HG02623 (cell line): ENCODE measurements at regions not wholly inside any gene's neighbourhood (a gene's known extent, or its start where the extent isn't known, plus 50 kb on each side); places are given as distances from the start of the nearest gene placed in this dataset.
"Not testable (repeated sequence)": the region's sequence is repeated elsewhere in the genome, so short reads cannot be mapped to it uniquely, and the experiment has no call there.

Source experiments
- ATAC-seq: cut with Tn5 transposase; IDR thresholded peaks from one replicate; pipeline ENCODE4 v1.9.1; 2021; ENCODE audit warnings: moderate library complexity; ENCODE audit not compliant: unreplicated experiment

DNA sequence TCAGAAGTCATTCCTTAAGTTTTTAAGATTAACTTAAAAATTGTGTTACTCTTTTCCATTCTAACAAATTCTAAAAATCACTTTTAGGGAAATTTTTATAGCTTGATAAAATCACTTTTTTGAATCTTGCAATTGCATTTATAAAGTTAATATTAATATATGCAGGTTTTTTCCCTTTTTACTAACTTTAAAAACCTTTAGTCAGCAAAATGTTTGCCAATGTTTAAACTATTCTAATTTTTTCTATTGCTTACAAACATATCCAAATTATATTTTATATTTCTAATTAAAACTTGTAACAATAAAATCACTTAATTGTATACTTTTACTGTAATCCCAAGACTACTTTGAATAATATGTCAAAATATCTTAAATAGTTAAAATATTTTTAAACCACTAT is 839.4 kb downstream of the TBL1XR1 start:
- no peak for ATAC-seq

DNA sequence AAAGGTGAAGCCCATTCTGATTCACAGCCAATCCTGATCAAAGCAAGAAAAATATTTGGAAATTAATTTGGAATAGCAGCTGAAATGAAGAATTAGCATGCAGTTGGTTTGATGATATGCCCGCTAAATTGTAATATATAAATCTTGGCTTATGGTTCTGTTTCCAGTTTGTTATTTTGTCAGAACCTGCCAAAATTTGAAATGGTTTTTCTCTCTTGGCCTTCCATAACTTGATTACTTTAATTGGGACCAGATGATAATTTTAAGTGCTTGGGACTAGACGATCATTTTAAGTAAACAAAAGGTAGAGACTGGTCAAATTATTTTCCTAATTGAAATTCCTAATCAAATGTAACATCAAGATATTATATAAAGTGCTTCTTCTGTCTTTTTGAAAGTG is 842.4 kb downstream of the TBL1XR1 start:
- ATAC-seq: no peak

DNA sequence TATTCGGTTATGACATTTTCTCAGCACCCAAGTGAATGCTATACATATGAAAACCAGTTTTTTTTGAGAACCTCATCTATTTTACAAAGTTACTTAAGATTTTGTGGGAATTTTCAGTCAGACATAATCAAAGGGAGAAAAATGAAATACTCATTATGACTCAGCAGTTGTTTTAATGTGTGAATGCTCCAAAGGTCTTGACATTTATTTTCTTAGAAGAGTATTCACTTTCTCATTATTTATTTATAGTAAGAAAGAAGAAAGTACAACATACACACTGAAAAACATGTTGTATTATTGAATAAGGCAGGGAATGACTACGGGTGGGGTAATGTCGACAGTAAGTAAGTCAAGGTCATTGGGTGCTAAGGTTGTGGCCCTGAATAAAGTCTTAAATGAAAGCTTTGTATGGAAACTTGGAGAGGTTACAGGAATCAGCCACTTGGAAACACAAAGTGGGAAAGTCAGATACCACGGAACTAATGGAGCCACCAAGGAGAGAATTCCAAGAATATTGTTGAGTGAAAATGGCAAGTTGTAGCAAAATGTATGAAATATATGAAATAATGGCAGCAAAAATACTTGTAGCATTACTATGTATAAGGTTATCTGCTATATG is 844.5 kb downstream of the TBL1XR1 start:
- no peak for ATAC-seq

DNA sequence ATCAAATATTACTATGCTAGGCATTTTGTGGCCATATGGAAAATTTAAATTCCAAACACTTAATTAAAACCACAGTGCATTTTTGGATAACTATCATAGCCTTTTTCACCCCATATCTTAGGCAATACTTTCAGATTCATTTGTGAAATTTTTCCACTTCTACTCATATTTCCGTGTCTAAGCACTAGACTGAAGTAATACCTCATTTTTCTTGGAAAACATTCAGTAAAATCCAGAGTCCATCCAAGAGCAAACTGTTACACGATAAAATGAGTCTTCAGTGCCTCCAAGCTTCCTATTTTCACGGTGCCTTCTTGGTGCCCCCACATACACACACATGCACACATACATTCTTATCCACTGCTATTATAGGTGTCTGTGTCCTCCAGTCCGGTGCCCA is 845.9 kb downstream of the TBL1XR1 start:
- no peak for ATAC-seq

DNA sequence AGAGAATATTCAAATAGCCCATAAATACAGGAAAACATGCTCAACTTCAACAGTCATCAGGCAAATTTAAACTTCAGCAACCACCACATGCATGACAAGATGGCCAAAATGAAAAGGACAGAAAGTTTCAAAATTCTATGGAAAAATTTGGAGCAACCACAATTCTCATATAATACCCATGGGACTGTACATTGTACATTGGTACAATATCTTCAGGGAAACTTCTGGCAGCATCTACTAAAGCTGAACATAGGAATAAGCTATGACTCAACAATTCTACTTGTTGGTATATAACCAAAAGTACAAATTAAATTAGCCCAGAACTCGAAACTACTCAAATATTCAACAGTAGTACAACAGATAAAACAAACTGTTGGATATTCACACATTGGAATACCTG is 847.6 kb downstream of the TBL1XR1 start:
- ATAC-seq: no peak

DNA sequence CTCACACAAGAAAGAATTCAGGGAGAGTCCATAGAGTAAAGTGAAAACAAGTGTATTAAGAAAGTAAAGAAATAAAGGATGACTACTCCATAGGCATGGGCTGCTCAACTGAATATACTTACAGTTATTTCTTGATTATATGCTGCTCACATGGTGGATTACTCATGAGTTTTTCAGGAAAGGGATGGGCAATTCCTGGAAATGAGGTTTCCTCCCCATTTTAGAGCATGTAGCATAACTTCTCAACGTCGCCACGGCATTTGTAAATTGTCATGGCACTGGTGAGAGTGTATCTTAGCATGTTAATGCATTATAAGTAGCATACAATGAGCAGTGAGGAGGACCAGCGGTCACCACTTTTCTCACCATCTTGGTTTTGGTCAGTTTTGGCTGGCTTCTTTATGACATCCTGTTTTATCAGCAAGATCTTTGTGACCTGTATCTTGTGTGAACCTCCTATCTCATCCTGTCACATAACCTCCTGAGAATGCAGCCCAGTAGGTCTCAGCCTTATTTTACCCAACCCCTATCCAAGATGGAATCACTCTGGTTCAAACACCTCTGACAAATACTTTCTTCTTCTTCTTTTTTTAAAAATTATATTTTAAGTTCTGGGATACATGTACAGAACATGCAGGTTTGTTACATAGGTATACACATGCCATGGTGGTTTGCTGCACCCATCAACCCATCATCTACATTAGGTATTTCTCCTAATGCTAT is 849.7 kb downstream of the TBL1XR1 start:
- no peak for ATAC-seq

DNA sequence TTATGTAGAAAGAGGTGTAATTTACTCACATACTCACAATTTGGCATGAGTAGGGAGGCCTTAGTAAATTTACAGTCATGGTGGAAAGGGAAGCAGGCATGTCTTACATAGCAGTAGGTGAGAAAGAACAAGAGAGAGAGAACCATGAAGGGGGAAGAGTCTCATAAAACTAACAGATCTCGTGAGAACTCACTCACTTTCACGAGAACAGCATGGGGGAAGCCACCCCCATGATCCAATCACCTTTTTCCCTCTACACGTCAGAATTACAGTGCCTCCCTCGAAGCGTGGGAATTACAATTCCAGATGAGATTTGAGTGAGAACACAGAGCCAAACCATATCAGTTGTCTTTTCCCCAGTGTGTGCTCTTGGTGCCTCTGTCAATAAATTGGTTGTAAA is 855.3 kb downstream of the TBL1XR1 start:
- ATAC-seq: no peak

DNA sequence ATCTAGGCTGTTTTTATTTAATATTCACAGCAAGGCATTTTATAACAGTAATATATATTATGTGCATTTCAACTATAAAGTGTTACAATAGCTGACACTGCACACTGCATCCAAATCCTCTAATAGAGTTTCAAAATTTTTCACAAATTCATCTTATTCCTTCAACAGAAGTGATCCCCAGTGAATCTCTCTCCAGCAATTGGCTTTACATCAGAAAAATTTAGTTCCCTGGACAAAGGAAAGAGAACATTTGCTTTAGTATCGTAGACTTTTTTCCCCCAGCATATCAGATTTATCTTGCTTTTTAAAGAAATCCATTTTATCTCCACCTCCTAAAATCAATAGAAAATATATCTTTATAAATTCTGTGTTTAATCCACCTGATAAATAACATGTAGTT is 868.6 kb downstream of the TBL1XR1 start:
- no peak for ATAC-seq

DNA sequence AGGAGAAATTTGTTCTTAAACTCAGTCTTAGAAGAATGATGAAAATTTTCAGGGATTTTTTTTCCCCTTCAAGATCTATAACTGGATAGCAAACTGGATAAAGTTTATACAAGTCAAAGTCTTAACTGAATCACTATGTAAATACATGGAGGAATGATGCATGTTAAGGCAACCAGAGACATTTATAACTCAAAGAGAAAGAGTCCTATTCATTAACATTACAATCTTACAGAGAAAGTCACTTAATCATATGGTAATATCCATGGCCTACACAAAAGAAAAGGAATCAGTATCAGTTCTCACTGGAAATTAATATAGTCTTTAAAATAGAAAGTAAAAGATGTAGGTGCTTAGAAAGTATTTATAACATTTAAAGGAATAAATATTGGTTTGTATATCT is 869.1 kb downstream of the TBL1XR1 start:
- ATAC-seq: no peak

DNA sequence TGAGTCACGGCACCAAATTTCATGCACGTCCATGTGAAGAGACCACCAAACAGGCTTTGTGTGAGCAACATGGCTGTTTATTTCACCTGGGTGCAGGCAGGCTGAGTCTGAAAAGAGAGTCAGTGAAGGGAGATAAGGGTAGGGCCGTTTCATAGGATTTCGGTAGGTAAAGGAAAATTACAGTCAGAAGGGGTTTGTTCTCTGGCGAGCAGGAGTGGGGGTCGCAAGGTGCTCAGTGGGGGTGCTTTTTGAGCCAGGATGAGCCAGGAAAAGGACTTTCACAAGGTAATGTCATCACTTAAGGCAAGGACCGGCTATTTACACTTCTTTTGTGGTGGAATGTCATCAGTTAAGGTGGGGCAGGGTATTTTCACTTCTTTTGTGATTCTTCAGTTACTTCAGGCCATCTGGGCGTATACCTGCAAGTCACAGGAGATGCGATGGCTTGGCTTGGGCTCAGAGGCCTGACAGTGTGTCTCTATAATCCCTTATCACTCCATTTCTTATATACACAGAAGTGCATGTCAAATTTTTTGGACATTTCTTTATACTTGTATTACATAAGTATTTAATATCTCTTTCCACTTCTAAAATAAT is 870.3 kb downstream of the TBL1XR1 start:
- ATAC-seq: not testable (repeated sequence)

DNA sequence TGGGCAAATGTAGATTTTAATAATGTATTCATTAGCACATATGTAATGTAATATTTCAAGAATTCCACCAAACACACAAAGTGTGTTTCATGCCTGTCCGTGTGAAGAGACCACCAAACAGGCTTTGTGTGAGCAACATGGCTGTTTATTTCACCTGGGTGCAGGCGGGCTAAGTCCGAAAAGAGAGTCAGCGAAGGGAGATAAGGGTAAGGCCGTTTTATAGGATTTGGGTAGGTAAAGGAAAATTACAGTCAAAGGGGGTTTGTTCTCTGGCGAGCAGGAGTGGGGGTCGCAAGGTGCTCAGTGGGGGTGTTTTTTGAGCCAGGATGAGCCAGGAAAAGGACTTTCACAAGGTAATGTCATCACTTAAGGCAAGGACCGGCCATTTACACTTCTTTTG is 875.8 kb downstream of the TBL1XR1 start:
- ATAC-seq: not testable (repeated sequence)

DNA sequence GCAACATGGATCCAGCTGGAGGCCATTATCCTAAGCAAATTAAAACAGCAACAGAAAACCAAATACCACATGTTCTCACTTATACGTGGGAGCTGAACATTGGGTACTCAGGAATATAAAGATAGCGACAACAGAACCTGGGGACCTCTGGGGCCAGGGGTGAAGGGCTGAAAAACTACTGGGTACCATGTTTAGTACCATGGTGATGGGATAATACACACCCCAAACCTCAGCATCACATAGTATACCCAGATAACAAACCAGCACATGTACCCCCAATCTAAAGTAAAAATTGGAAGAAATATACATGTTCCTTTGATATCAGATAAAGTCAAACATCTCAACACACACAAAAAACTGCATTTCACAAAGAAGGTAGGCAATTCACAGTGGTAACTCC is 876.2 kb downstream of the TBL1XR1 start:
- ATAC-seq: no peak

DNA sequence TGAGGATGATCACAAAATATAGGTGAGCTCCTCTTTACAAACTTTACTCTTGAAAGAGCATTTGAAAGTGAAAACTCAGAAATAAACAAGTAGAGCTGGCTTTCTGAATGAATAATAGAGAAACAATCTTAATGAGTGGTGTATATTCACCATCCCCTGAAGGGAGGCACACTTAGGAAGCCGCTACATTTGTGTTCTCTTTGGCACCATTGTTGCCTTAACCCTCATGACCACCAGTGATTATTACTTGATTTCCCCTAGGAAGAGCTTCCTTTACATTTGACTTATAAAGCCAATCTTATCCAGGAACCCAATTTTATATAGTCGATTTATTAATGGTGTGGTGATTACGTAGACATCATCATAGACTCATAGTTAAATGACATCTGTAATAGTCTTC is 883.9 kb downstream of the TBL1XR1 start:
- ATAC-seq: no peak

DNA sequence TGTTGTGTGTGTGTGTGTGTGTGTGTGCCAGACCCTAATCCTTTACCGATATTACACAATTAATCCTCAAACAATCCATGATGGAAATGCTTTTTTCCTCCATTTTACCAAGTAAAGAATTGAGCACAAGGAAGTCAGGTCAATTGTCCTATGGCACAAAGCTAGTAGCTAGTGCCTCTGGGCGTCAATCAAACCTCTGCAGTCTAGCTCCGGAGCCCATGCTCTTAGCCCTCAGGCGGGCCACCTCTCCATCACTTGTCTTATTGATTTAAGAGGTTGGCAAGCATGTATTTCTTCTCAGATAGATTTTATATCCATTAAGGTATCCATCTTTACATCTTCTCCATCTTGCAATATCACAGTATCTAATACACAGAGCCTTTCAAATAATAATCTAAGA is 886.6 kb downstream of the TBL1XR1 start:
- ATAC-seq: no peak

DNA sequence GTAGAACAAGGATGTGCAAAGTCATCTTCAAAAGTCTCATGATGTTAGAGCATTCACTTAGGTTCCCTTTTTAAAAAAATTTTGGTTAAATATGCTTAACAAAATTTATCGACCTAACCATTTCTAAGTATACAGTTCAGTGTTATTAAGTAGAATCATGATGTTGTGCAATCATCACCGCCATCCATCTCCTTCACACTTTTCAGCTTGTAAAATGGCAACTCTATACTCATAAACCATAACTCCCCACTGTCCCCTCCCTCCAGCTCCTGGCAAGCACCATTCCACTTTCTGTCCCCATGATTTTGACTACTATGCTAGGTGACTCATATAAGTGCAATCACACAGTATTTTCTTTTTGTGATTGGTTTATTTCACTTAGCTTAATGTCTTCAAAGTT is 895.0 kb downstream of the TBL1XR1 start:
- no peak for ATAC-seq

DNA sequence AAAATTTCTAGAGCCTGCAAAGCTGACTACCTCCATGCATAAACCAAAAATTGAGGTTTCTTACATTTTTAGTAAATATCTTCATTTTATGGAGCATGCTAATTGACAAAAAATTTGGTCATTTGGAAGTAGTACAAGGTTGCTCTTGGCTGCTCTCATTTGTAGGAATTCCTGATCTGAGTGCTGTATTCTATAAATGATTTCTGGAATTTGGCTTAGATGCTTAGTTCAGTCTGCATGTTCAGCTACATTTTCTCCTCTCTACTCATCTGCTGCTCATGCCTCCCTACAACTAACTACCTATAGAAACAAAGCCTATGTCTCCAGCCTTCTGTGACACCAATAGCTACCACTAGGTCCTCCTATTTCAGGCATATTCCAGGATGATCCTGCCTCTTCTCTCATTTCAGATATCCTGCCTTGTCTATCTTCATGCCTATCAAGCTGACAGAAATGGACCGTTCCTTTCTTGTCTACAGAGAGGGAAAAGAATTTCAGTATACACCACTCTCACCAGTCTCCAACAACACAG is 901.1 kb downstream of the TBL1XR1 start:
- ATAC-seq: no peak

DNA sequence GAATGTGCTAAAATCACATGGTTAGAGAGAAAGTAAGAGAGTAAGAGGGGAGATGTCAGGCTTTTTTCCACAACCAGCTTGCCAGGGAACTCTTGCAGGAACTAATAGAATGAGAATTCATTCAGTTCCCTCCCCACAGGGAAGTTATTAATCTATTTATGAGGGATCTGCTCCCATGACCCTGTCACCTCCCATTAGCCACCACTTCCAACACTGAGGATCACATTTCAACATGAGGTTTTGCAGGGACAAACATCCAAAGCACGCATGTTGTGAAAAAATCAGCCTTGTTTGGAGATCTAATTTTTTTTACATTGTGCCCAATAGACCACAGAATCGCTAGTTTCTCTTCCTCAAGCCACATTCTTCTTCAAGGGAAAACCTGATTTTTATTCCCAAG is 904.0 kb downstream of the TBL1XR1 start:
- ATAC-seq: no peak

DNA sequence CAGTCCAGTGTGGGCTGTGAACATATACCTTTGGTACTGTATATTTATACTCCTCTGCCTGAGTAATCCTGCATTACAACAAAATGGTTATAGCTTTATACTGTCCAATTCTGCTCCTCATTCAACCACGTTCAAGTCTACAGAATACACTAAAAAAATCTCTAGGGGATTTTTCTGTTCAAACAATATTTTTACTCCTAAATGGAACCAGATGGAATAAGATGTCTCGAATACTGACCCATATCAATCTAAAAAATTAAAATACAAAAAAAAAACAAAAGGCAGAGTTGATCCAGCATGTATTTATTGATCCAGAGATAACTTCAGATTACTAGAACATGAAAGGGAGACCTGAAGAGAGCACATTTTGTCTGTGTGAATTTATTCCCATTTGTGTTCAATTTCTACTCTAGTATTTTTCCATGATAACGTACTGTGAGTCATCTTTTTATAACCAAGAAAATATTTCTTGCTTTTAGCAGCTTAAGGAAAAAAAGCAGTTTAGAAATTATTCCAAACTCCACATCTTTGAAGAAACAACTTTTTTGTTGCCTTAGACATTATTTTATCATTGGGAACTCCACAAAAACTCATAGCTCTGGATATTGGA is 910.7 kb downstream of the TBL1XR1 start:
- ATAC-seq: no peak

DNA sequence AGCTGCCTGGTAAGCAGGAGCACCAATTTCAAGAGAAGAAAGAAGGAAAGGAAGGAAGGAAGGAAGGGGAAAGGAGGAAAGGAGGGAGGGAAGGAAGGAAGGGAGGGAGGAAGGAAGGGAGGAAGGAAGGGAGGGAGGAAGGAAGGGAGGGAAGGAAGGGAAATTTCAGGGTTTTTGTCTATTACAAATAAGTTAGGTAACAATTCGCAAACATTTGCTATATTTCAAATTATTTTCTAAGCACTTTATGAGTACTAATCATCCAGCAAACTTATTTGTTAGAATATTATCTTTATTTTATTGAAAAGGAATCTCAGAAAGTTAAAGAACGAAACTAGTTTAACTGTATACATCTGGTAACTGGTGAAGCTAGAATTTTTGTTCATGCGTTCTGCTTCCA is 921.7 kb downstream of the TBL1XR1 start:
- no peak for ATAC-seq

DNA sequence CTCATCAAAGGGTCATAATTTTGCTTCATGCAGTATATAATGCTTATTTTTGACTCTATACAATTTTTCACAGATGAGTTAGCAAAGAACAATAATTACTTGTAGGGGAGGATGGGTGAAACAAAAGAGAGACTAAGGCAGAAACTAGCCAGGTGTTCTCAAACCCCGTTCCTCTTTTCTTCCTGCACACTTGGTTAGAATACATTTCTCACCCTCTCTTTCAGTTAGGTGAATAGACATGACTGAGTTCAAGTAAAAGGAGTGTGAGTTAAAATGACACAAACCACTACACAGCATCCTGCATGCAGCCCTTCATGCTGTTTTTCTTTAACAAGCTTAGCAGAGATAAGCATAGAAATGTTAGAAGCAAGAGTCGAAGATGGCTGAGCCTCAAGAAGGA is 922.2 kb downstream of the TBL1XR1 start:
- ATAC-seq: no peak

DNA sequence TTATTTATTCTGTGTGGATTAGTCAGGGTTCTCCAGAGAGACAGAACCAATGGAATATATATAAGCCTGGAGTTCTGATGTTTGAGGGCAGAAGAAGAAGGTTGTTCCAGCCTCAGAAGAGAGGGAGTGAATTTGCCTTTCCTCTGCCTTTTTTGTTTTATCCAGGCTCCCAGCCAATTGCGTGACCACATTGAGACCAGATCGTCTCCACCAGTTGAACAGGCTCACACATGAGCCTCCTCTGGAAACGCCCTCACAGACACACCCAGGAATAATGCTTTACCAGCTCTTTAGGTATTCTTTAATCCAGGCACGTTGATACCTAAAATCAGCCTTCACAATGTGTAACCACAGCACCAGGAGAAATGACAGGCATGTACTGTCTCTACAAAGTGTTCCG is 923.1 kb downstream of the TBL1XR1 start:
- ATAC-seq: no peak

DNA sequence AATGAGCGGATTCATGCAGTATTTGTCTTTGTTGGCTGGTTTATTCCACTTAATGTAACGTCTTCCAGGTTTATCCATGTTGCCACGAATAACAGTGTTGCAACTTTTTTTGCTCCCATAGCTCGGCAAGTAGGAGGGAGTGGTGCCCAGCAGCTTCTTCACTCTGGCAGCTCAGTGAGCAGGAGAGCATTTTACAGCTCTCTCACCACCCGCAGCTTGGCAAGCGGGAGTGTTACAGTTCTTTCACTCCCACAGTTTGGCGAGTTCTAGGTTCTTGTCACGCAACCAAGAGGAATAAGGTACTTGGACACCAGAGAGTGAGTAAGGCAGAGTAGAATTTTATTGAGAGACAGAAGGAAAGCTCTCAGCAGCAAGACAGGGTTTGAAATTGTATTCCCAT is 935.2 kb downstream of the TBL1XR1 start:
- ATAC-seq: no peak
